ENCODE measurements at regions not wholly inside any gene's neighbourhood (a gene's known extent, or its start where the extent isn't known, plus 50 kb on each side); places are given as distances from the start of the nearest gene placed in this dataset.

- TF ChIP-seq ATF3 (IDR thresholded peaks at IDR 0.05) = no peak
- TF ChIP-seq CTCF (IDR thresholded peaks at IDR 0.05; ENCODE audit: low read depth, low read length, missing input control) = no peak
- no peak for TF ChIP-seq SP1 (IDR thresholded peaks at IDR 0.05)
- no peak for TF ChIP-seq REST (IDR thresholded peaks at IDR 0.05)
- TF ChIP-seq RAD21 (IDR thresholded peaks at IDR 0.05) = no peak
- TF ChIP-seq NR2F2 (IDR thresholded peaks at IDR 0.05) = no peak
- TF ChIP-seq HNF4A (conservative IDR thresholded peaks at IDR 0.05) = no peak
- no peak for TF ChIP-seq GABPA (IDR thresholded peaks at IDR 0.05 in 1 of 2, conservative IDR thresholded peaks at IDR 0.05 in 1 of 2)
- TF ChIP-seq FOXA2 (IDR thresholded peaks at IDR 0.05) = no peak
- TF ChIP-seq MAX (IDR thresholded peaks at IDR 0.05) = no peak
- no peak for TF ChIP-seq EGR1 (IDR thresholded peaks at IDR 0.05; ENCODE audit: low read depth in 2 of 2)
- no peak for TF ChIP-seq FOXA1 (IDR thresholded peaks at IDR 0.05)
- no peak for TF ChIP-seq RXRA (IDR thresholded peaks at IDR 0.05)
- no peak for TF ChIP-seq HNF4G (IDR thresholded peaks at IDR 0.05)
- no peak for TF ChIP-seq TAF1 (conservative IDR thresholded peaks at IDR 0.05)
- TF ChIP-seq JUND (IDR thresholded peaks at IDR 0.05) = no peak
- TF ChIP-seq ZBTB33 (IDR thresholded peaks at IDR 0.05) = no peak
These were observed 182.3 kb upstream of the FN1 start for GRCh38 chr2:215618145-215618544.

More at GRCh38 chr2:215618145-215618544, 182.3 kb upstream of the FN1 start:
- H3K36me3 ChIP-seq (ENCODE audit: control insufficient read depth in 4 of 4, insufficient read depth in 3 of 4, low read depth in 1 of 4, low read length in 3 of 4) = no peaks in the 10 kb centered on the region
- H3K9me3 ChIP-seq (ENCODE audit: control insufficient read depth in 4 of 4, low read length in 3 of 4) = no peaks in the 10 kb centered on the region
- no peak overlapping the region for H3K9ac ChIP-seq (ENCODE audit: low read depth in 1 of 2, low read length in 2 of 2)
- WGBS = 96% methylated on average over 1 of the region's 1 CpG
- H3K27me3 ChIP-seq (ENCODE audit: control insufficient read depth in 4 of 4, insufficient read depth in 4 of 4, low read length in 3 of 4) = no peaks in the 10 kb centered on the region
- no peak overlapping the region for H3K4me3 ChIP-seq (ENCODE audit: low read depth in 1 of 3, low read length in 3 of 3)
- H3K4me1 ChIP-seq (ENCODE audit: control insufficient read depth in 4 of 4, insufficient read depth in 4 of 4, low read length in 3 of 4) = peaks cover 0 to 9% (median 5%) of the 10 kb centered on the region in 4 donors
- no peak overlapping the region for H3K27ac ChIP-seq (ENCODE audit: low read depth in 1 of 2, low read length in 2 of 2)
- no peak for DNase-seq (ENCODE audit: low spot score)

Measured in liver (tissue), 8 donors.